HG02852 (cell line): ENCODE measurements at regions not wholly inside any gene's neighbourhood (a gene's known extent, or its start where the extent isn't known, plus 50 kb on each side); places are given as distances from the start of the nearest gene placed in this dataset.

ENCODE experiments used
- ATAC-seq: cut with Tn5 transposase; IDR thresholded peaks from one replicate; pipeline ENCODE4 v1.9.1; 2021; ENCODE audit warnings: mild to moderate bottlenecking, moderate library complexity; ENCODE audit not compliant: unreplicated experiment

DNA sequence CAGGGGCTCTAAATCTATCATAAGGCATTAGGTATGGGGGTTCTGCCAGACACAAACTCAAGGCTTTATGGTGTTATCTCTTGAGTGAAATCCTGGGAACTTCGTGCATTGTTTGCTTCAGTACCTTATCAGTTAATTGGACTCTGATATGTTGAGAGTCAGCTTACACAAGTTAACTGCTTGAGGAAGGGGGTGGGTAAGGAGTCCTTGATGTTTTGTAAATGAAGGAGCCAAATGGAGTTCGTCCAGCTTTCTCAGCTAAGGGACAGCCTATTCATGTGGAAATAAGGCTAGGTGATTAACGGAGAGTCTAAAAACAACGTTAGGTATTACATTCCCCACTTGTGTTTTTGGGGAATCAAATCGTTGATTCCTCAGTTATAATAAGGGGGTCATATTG lies 157.4 kb downstream of the TRIM27 start:
- ATAC-seq: no peak

DNA sequence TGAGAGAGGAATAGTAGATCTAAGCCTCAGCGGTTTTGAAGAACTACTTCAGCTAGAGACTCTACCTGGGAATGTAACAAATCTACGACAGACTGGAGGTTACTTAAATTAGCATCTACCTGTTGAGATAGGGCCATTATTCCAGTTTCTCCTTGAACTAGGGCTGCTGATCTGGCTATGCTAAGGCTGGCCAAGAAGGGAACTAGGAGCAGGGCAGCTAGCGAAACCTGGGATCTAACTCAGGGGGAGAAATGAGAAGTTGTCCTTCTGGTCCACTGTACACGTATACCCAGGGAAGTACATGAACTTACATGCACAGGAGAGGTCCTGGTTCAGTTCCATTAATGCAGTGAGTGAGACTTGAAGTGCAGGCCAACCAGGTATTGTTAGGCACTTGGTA lies 156.7 kb downstream of the TRIM27 start:
- no peak for ATAC-seq

- ATAC-seq: no peak
Observed at GRCh38 chr6:28767691-28768090, 156.1 kb downstream of the TRIM27 start.

- no peak for ATAC-seq
Observed at GRCh38 chr6:28768187-28768913, 155.4 kb downstream of the TRIM27 start.

GRCh38 chr6:28769626-28770402 lies 154.0 kb downstream of the TRIM27 start:
- no peak for ATAC-seq

DNA sequence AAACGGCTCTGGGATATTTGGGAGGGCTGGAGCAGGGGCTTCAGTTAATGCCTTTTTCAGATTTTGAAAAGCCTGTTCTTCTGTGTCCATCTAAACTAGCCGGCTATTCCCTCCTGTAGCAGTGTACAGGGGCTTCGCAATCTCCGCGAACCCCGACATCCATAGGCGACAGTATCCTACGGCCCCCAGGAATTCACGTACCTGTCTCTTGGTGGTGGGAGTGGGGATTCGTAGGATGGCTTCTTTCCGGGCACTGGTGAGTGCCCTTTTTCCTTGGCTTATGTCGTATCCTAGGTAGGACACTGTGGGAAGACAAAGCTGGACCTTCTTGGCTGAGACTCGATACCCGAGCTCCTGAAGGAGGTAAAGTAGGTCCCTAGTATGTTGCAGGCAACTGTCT lies 153.1 kb downstream of the TRIM27 start:
- no peak for ATAC-seq

GRCh38 chr6:28771401-28772267 lies 152.2 kb downstream of the TRIM27 start:
- no peak for ATAC-seq

- no peak for ATAC-seq
Observed at GRCh38 chr6:28772480-28773381, 151.1 kb downstream of the TRIM27 start.

DNA sequence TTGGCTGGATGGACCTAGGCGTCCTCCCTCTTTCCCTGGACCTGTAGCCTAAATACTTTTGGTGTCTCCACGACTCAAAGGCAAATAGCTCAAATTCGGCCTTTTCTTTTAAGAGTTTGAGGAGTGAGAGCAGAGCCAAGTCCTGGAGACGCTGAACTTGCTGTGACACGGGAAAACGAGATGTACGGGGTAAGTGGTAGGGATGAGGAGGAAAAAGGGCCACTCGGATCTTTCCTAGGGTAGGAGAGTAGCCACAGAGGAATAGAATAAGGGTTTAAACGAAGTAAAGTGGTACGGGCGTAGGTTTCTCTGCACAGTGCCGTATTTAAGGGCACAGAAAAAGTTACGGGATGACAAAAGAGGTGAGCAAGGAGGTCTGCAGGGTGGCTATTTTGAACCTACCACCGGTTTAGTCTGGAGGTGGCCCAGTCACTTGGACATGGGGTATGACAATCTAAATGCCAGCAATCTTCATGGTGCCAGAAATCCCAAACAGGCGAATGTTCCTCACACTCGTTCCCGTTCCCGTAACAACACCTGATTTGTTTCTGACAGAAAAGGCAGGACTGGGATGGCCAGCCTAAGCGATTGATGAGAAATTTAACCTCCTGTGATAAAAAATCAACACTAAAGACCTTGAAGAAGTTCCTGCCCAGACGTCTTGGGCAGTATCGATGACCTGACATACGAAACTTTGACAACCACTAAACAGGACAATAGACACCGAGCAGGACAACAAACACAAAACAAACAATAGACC lies 149.3 kb downstream of the TRIM27 start:
- ATAC-seq: no peak

DNA sequence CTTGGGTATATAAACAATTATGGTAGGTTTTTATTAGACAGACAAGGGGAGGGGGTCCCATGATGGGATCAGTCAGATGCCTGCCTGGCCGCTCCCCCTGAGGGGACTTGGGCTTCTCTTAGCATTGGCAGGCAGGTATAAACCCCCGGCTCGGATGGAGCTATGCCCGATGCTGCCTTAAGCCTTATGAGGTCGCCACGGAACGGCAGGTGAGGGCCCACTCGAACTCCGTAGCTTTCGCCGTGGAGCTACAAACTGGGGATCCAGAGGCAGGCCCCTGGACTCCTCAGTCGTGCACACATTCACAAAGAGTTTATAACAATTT lies 148.8 kb downstream of the TRIM27 start:
- no peak for ATAC-seq

- no peak for ATAC-seq
Observed at GRCh38 chr6:28775405-28776129, 148.2 kb downstream of the TRIM27 start.

DNA sequence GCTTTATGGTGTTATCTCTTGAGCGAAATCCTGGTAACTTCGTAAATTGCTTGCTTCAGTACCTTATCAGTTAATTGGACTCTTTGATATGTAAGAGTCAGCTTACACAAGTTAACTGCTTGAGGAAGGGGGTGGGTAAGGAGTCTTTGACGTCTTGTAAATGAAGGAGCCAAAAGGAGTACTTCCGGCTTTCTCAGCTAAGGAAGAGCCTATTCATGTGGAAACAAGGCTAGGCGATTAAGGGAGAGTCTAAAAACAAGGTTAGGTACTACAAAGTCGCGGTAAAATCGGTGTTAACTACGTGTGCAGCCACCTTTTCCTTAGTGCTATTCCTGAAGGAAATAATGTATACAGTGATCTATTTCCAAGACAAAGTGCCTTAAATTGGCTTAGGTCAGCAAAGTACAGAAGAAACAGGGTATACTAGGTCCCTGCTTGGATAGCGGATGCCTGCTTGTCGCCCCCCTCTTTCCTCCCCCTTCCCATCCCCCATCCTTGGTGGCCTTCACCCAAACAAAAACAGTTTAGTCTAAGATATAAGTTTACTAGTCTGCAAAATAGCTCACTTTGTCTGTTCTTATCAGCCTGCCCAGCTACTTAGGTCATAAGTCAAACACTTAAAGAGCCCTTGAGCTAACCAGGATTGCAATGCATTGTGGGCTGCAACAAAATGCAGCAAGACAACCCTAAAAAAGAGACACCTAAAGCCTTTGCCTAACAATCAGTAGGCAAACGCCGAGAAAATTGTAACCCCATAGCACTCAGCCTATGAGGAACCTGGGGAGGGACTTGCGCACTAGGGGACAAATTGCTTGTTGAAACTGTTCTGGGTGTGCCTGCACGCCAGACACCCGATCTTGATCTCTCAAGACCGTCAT lies 147.3 kb downstream of the TRIM27 start:
- no peak for ATAC-seq

GRCh38 chr6:28777147-28777461 lies 146.7 kb downstream of the TRIM27 start:
- ATAC-seq: no peak

- ATAC-seq: no peak
Observed at GRCh38 chr6:28782113-28782673, 141.6 kb downstream of the TRIM27 start.

DNA sequence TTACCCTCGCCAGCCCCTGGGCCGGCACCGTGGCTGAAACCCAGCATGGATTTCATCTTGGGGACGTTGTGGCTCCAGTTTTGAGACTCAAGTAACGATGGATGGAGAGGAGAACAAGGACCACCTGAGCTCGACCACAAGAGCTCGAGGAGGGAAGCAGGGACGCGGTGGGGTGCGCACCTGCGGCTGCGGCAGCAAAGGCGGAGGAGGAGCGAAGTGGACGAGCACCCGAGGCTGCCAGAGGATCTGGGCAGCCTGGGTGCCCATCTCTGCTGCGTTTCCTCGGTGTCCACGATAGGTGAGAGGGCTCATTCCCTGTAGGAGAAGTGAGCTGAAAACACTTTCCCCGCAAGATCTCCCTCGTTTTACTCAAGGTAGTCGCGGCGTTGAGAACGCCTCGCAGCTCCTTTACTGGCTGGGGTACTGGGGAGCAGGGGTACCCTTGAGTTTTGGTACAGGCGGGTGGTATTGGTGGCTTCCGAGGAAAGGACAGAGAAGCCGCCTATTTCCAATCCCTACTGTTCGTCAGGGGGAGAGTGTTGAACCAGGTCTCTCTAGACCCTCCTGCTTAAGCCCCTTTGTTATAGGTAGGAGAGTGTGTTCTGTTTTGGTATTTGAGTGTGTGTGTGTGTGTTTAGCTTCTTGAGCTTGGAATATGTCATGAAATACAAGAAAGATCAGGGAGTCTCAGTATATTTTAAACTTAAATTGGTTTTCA lies 137.7 kb downstream of the TRIM27 start:
- no peak for ATAC-seq

DNA sequence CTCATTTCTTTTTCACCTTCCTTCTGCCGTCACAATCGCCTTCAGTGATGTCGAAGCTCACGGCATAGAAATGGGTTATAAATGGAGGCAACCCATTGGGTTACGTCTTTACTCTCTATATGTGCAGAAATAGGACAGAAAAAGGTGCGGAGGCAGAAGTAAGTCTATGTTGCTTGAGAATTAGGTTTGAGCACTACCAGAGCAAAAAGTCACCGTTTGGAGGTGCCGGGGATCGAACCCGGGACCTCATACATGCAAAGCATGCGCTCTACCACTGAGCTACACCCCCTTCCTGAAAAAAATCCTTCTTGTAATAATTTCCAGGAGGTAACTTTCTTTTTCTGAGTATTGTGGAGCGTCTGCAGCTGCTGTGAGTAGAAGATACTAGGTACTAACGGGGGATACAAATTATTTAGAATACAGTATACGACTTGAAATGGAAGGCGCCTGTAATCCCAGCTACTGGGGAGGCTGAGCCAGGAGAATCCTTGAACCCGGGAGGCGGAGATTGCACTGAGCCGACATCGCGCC lies 134.2 kb downstream of the TRIM27 start:
- no peak for ATAC-seq

DNA sequence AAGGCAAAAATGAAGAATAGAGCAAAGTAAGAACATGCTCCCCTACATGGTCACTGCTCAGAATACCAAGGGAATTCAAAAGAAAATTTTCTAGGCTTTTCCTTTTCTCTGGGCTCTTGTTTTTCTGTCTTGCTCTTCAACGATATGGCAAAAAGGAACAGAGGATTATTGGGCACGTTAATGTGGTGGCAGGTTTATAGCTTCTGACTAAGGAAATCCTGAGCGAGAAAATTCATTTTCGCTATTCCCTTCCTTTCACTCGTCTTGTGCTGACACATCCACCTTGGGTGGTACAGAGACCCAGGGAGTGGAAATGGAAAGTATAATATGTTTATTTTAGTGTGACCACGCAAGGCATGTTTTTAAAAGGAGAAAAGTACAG lies 132.8 kb downstream of the TRIM27 start:
- no peak for ATAC-seq
